Mammary epithelial cell (primary cell): ENCODE measurements at regions not wholly inside any gene's neighbourhood (a gene's known extent, or its start where the extent isn't known, plus 50 kb on each side); places are given as distances from the start of the nearest gene placed in this dataset.

ENCODE experiments used
- CTCF ChIP-seq, 2 donors: IDR thresholded peaks in 1 of 2; conservative IDR thresholded peaks in 1 of 2; 2 replicates each; pipeline ENCODE4 v1.5.1; 2011 to 2012; ENCODE audit warnings: inconsistent platforms in 2 of 2, low read length in 2 of 2, mild to moderate bottlenecking in 2 of 2, control low read depth in 1 of 2, low read depth in 1 of 2; ENCODE audit not compliant: insufficient read depth in 1 of 2; ENCODE audit errors: extremely low read depth in 1 of 2
- EZH2 ChIP-seq: IDR thresholded peaks from 2 replicates; pipeline ENCODE4 v1.6.1; 2012; ENCODE audit warnings: low read length, inconsistent platforms, borderline replicate concordance

- no peak for TF ChIP-seq CTCF (conservative IDR thresholded peaks at IDR 0.05 in 1 of 2, IDR thresholded peaks at IDR 0.05 in 1 of 2; ENCODE audit: extremely low read depth in 1 of 2, insufficient read depth in 1 of 2, low read depth in 1 of 2, low read length in 2 of 2)
- TF ChIP-seq EZH2: no peak
These were observed 52.9 kb upstream of the CAPRIN2 start for GRCh38 chr12:30807695-30808034.
